Spleen (tissue), 11 donors: ENCODE measurements at regions not wholly inside any gene's neighbourhood (a gene's known extent, or its start where the extent isn't known, plus 50 kb on each side); places are given as distances from the start of the nearest gene placed in this dataset.

Source experiments
- DNase-seq: peaks from one replicate; pipeline ENCODE4 v3.0.0-alpha.2; 2020
- H3K27ac ChIP-seq, 8 donors: fragments of 200-600 bp; sonication (generic) in 7 of 8; 1 replicate in 4 of 8; 2 replicates in 4 of 8; pipeline versions ENCODE4 v1.5.0 to v1.8.0; 2016 to 2021; ENCODE audit warnings: inconsistent platforms in 4 of 8, mild to moderate bottlenecking in 4 of 8, moderate library complexity in 1 of 8
- H3K27me3 ChIP-seq, 7 donors: fragments of 200-600 bp; sonication (generic) in 6 of 7; replicated peaks in 1 of 7; 1 replicate in 4 of 7; 2 replicates in 3 of 7; pipeline versions ENCODE4 v1.5.0 to v1.8.0; 2016 to 2021; ENCODE audit warnings: inconsistent platforms in 3 of 7, mild to moderate bottlenecking in 1 of 7
- H3K36me3 ChIP-seq, 6 donors: fragments of 200-600 bp; sonication (generic) in 5 of 6; 1 replicate in 4 of 6; 2 replicates in 2 of 6; pipeline versions ENCODE4 v1.5.0 to v1.8.0; 2016 to 2021; ENCODE audit warnings: inconsistent platforms in 2 of 6
- H3K4me1 ChIP-seq, 6 donors: fragments of 200-600 bp; sonication (generic) in 5 of 6; 1 replicate in 3 of 6; 2 replicates in 3 of 6; pipeline versions ENCODE4 v1.5.0 to v1.8.0; 2016 to 2021; ENCODE audit warnings: inconsistent platforms in 3 of 6
- H3K4me3 ChIP-seq, 8 donors: fragments of 200-600 bp; sonication (generic) in 7 of 8; 1 replicate in 4 of 8; 2 replicates in 4 of 8; pipeline versions ENCODE4 v1.5.0 to v1.8.0; 2016 to 2021; ENCODE audit warnings: inconsistent platforms in 4 of 8, mild to moderate bottlenecking in 4 of 8, moderate library complexity in 2 of 8
- H3K9me3 ChIP-seq, 8 donors: fragments of 200-600 bp; sonication (generic) in 7 of 8; 1 replicate in 4 of 8; 2 replicates in 4 of 8; pipeline versions ENCODE4 v1.5.0 to v1.8.0; 2016 to 2021; ENCODE audit warnings: inconsistent platforms in 4 of 8
- CTCF ChIP-seq, 11 experiments: fragments of 200-600 bp in 7 of 11; fragments of 450-650 bp in 4 of 11; sonication (generic) in 4 of 11; IDR thresholded peaks in 8 of 11; conservative IDR thresholded peaks in 3 of 11; 1 replicate in 7 of 11; 2 replicates in 4 of 11; pipeline versions ENCODE4 v1.4.0 to v1.8.0; 2016 to 2021; ENCODE audit warnings: antibody characterized with exemption in 11 of 11, inconsistent platforms in 4 of 11, mild to moderate bottlenecking in 1 of 11
- POLR2A ChIP-seq, 3 donors: fragments of 450-650 bp; IDR thresholded peaks; one replicate each; pipeline ENCODE4 v1.5.1; 2017; ENCODE audit warnings: antibody characterized with exemption in 3 of 3, mild to moderate bottlenecking in 1 of 3
- POLR2AphosphoS5 ChIP-seq, 3 donors: sonication (generic); formaldehyde crosslinking; IDR thresholded peaks; one replicate each; pipeline ENCODE4 v1.5.1; 2017; ENCODE audit warnings: antibody characterized with exemption in 3 of 3
- WGBS, 5 donors: extraction: QIAGEN DNeasy Blood & Tissue Kit in 3 of 5; methylation state at CpG; one replicate each; pipeline versions ENCODE4 v1.1.5 to v1.1.7; 2013 to 2018; 5-methylcytosine and 5-hydroxymethylcytosine counted together
- intact Hi-C: fragments of 100-400 bp; cut with DNase I; formaldehyde crosslinking; loops from one replicate; pipeline ENCODE4 v1.15.0; 2023; ENCODE audit warnings: low total_unique reads
- donor health status: healthy with polysubstance abuse.
- donor health status: DM: no; HTN: no; CAD: no; lungs with moderate emphysema.
- donor health status: DM: no; HTN: no; CAD: no.
- donor health status: Bipolar disorder and iron deficiency.
- donor health status: healthy.
- donor health status: DM: no; HTN: no; CAD: no.
- donor health status: DM: yes; HTN: yes; CAD: no.

GRCh38 chr15:48021336-48022086, 99.3 kb upstream of the SLC24A5 start:
- TF ChIP-seq CTCF (IDR thresholded peaks at IDR 0.05 in 8 of 11, conservative IDR thresholded peaks at IDR 0.05 in 3 of 11) (no peak), POLR2AphosphoS5 (IDR thresholded peaks at IDR 0.05) (no peak), POLR2A (IDR thresholded peaks at IDR 0.05) (no peak)
- 82 to 90% (median 87%) methylated on average over 6 of the region's 6 CpGs for WGBS, 5 donors
- DNase-seq = no peak
- no peaks in the 10 kb centered on the region for H3K27me3 ChIP-seq
- no peaks in the 10 kb centered on the region for H3K36me3 ChIP-seq
- no peaks in the 10 kb centered on the region for H3K9me3 ChIP-seq
- H3K4me1 ChIP-seq = no peaks in the 10 kb centered on the region
- H3K27ac ChIP-seq = no peak overlapping the region
- intact Hi-C loops = no loop called here
- no peak overlapping the region for H3K4me3 ChIP-seq

- Histone ChIP-seq H3K27ac (no peak overlapping the region), H3K4me3 (no peak overlapping the region), H3K4me1 (no peaks in the 10 kb centered on the region), H3K9me3 (no peaks in the 10 kb centered on the region), H3K27me3 (no peaks in the 10 kb centered on the region), H3K36me3 (no peaks in the 10 kb centered on the region)
- 55 to 81% (median 65%) methylated on average over 1 of the region's 1 CpG for WGBS, 5 donors
- intact Hi-C loops = no loop called here
- DNase-seq = no peak
- TF ChIP-seq POLR2A (IDR thresholded peaks at IDR 0.05) (no peak), POLR2AphosphoS5 (IDR thresholded peaks at IDR 0.05) (no peak), CTCF (IDR thresholded peaks at IDR 0.05 in 8 of 11, conservative IDR thresholded peaks at IDR 0.05 in 3 of 11) (no peak)
Measured at GRCh38 chr15:48025118-48025517, 95.7 kb upstream of the SLC24A5 start.

- H3K4me1 ChIP-seq = no peaks in the 10 kb centered on the region
- intact Hi-C loops = no loop called here
- H3K4me3 ChIP-seq = no peak overlapping the region
- no peak overlapping the region for H3K27ac ChIP-seq
- no peaks in the 10 kb centered on the region for H3K36me3 ChIP-seq
- no peaks in the 10 kb centered on the region for H3K9me3 ChIP-seq
- WGBS, 5 donors = 85 to 98% (median 87%) methylated on average over 2 of the region's 2 CpGs
- no peak for DNase-seq
- TF ChIP-seq POLR2AphosphoS5 (IDR thresholded peaks at IDR 0.05) = no peak
- TF ChIP-seq POLR2A (IDR thresholded peaks at IDR 0.05) = no peak
- TF ChIP-seq CTCF (IDR thresholded peaks at IDR 0.05 in 8 of 11, conservative IDR thresholded peaks at IDR 0.05 in 3 of 11) = no peak
- H3K27me3 ChIP-seq = no peaks in the 10 kb centered on the region
Measured at GRCh38 chr15:48028712-48029111, 92.1 kb upstream of the SLC24A5 start.

GRCh38 chr15:48029642-48030041, 91.1 kb upstream of the SLC24A5 start:
- Histone ChIP-seq H3K4me3 (no peak overlapping the region), H3K36me3 (no peaks in the 10 kb centered on the region), H3K9me3 (no peaks in the 10 kb centered on the region), H3K27me3 (no peaks in the 10 kb centered on the region), H3K4me1 (no peaks in the 10 kb centered on the region), H3K27ac (no peak overlapping the region)
- intact Hi-C loops = no loop called here
- DNase-seq = no peak
- no peak for TF ChIP-seq POLR2AphosphoS5 (IDR thresholded peaks at IDR 0.05)
- TF ChIP-seq POLR2A (IDR thresholded peaks at IDR 0.05) = no peak
- no peak for TF ChIP-seq CTCF (IDR thresholded peaks at IDR 0.05 in 8 of 11, conservative IDR thresholded peaks at IDR 0.05 in 3 of 11)
- 81 to 93% (median 90%) methylated on average over 2 of the region's 2 CpGs for WGBS, 5 donors
